Osteoblast (primary cell): ENCODE measurements at regions not wholly inside any gene's neighbourhood (a gene's known extent, or its start where the extent isn't known, plus 50 kb on each side); places are given as distances from the start of the nearest gene placed in this dataset.

Experiments
- DNase-seq: peaks from one replicate; pipeline ENCODE4 v3.0.0; 2011; ENCODE audit warnings: low spot score, mixed read lengths; ENCODE audit not compliant: insufficient read length; ENCODE audit errors: missing footprints
- H2AFZ ChIP-seq: 2 replicates; pipeline ENCODE4 v1.6.0; 2011; ENCODE audit warnings: mild to moderate bottlenecking, low read length
- H3K27ac ChIP-seq: 2 replicates; pipeline ENCODE4 v1.5.1; 2011; ENCODE audit warnings: mild to moderate bottlenecking, low read depth, low read length, moderate library complexity
- H3K27me3 ChIP-seq: 2 replicates; pipeline ENCODE4 v1.6.0; 2012; ENCODE audit warnings: mild to moderate bottlenecking, control low read depth, inconsistent platforms, low read length, moderate library complexity; ENCODE audit not compliant: insufficient read depth
- H3K36me3 ChIP-seq: 2 replicates; pipeline ENCODE4 v1.5.1; 2011; ENCODE audit warnings: mild to moderate bottlenecking, low read length, control low read depth, moderate library complexity; ENCODE audit not compliant: insufficient read depth
- H3K4me1 ChIP-seq: 2 replicates; pipeline ENCODE4 v1.5.1; 2011; ENCODE audit warnings: mild to moderate bottlenecking, low read length, control low read depth, moderate library complexity; ENCODE audit not compliant: insufficient read depth
- H3K4me2 ChIP-seq: 2 replicates; pipeline ENCODE4 v1.6.0; 2011; ENCODE audit warnings: mild to moderate bottlenecking, low read length; ENCODE audit not compliant: insufficient read depth
- H3K4me3 ChIP-seq: fragments of 200-600 bp; sonication (generic); 3 replicates; pipeline ENCODE4 v1.5.1; 2012; ENCODE audit warnings: mild to moderate bottlenecking, low read length, inconsistent platforms; ENCODE audit not compliant: insufficient read depth
- H3K79me2 ChIP-seq: 2 replicates; pipeline ENCODE4 v1.6.0; 2012; ENCODE audit warnings: mild to moderate bottlenecking, low read length, control low read depth, inconsistent platforms; ENCODE audit not compliant: insufficient read depth
- H3K9me3 ChIP-seq: 2 replicates; pipeline ENCODE4 v1.5.1; 2011; ENCODE audit warnings: low read depth, low read length, control low read depth
- H4K20me1 ChIP-seq: 2 replicates; pipeline ENCODE4 v1.6.0; 2012; ENCODE audit warnings: mild to moderate bottlenecking, low read length, control low read depth; ENCODE audit not compliant: insufficient read depth
- TF ChIP-seq, protein P1 (sequence below): IDR thresholded peaks from 2 replicates; pipeline ENCODE4 v1.5.1; 2011; ENCODE audit warnings: mild to moderate bottlenecking, low read depth, low read length, moderate library complexity; ENCODE audit errors: extremely low read depth

GRCh38 chr6:117022774-117023173 lies 145.7 kb downstream of the RFX6 start:
- H3K9me3 ChIP-seq: no peaks in the 10 kb centered on the region
- TF ChIP-seq, protein P1, sequence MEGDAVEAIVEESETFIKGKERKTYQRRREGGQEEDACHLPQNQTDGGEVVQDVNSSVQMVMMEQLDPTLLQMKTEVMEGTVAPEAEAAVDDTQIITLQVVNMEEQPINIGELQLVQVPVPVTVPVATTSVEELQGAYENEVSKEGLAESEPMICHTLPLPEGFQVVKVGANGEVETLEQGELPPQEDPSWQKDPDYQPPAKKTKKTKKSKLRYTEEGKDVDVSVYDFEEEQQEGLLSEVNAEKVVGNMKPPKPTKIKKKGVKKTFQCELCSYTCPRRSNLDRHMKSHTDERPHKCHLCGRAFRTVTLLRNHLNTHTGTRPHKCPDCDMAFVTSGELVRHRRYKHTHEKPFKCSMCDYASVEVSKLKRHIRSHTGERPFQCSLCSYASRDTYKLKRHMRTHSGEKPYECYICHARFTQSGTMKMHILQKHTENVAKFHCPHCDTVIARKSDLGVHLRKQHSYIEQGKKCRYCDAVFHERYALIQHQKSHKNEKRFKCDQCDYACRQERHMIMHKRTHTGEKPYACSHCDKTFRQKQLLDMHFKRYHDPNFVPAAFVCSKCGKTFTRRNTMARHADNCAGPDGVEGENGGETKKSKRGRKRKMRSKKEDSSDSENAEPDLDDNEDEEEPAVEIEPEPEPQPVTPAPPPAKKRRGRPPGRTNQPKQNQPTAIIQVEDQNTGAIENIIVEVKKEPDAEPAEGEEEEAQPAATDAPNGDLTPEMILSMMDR: no peak
- H3K36me3 ChIP-seq: no peaks in the 10 kb centered on the region
- DNase-seq: no peak
- H3K27me3 ChIP-seq: no peaks in the 10 kb centered on the region
- H2AFZ ChIP-seq: no peak overlapping the region
- no peak overlapping the region for H3K27ac ChIP-seq
- no peak overlapping the region for H3K4me3 ChIP-seq
- no peak overlapping the region for H3K4me2 ChIP-seq
- no peaks in the 10 kb centered on the region for H4K20me1 ChIP-seq
- H3K4me1 ChIP-seq: no peaks in the 10 kb centered on the region
- no peaks in the 10 kb centered on the region for H3K79me2 ChIP-seq

- H4K20me1 ChIP-seq: no peaks in the 10 kb centered on the region
- TF ChIP-seq, protein P1: no peak
- no peaks in the 10 kb centered on the region for H3K9me3 ChIP-seq
- H3K36me3 ChIP-seq: no peaks in the 10 kb centered on the region
- H3K79me2 ChIP-seq: no peaks in the 10 kb centered on the region
- H3K4me2 ChIP-seq: no peak overlapping the region
- no peak overlapping the region for H3K27ac ChIP-seq
- H3K27me3 ChIP-seq: no peaks in the 10 kb centered on the region
- H3K4me3 ChIP-seq: no peak overlapping the region
- H3K4me1 ChIP-seq: no peaks in the 10 kb centered on the region
- no peak overlapping the region for H2AFZ ChIP-seq
- DNase-seq: no peak
Measured at GRCh38 chr6:117025310-117025709, 148.3 kb downstream of the RFX6 start.

DNA sequence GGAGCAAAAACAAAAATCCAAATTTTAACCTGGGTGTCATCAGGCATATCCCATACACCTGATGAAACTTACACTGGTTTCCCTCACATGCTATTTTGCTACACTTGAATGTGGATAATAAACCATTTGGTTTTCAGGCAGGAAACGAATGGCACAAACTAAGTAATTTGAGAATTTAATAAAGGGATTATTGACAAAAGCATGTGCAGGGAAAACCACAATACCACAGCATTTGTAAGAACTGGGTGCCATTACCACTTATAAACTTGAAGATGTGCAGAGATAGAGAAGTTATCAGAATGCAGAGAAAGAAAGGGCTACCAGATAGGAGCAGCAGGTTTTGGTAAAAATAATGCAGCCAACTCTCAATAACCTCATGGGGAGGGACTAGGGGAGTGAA lies 151.2 kb downstream of the RFX6 start:
- no peak overlapping the region for H3K27ac ChIP-seq
- no peaks in the 10 kb centered on the region for H3K4me1 ChIP-seq
- H3K79me2 ChIP-seq: no peaks in the 10 kb centered on the region
- no peak for DNase-seq
- no peak overlapping the region for H3K4me2 ChIP-seq
- H3K36me3 ChIP-seq: no peaks in the 10 kb centered on the region
- H3K27me3 ChIP-seq: no peaks in the 10 kb centered on the region
- TF ChIP-seq, protein P1: no peak
- no peak overlapping the region for H2AFZ ChIP-seq
- no peaks in the 10 kb centered on the region for H4K20me1 ChIP-seq
- no peaks in the 10 kb centered on the region for H3K9me3 ChIP-seq
- H3K4me3 ChIP-seq: no peak overlapping the region

DNA sequence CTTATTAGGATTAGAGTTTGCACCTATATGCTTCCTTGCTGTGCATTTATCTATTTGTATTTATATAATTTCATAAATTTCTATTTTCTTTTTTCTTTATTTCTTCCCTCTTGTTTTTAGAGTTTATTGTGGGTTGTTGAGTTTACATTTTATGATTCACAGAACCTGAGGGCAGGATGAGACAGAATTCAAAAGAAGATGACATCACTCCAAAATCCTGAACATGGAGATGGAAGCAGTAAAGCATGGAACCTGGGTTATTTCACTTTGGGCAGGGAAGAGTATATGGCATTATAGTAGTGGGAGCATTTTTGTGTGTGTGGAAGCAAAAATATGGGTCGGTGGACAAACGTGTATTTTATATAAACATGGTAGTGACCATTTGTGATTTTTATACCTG lies 157.5 kb downstream of the RFX6 start:
- TF ChIP-seq, protein P1: no peak
- Histone ChIP-seq H3K9me3 (no peaks in the 10 kb centered on the region), H4K20me1 (no peaks in the 10 kb centered on the region), H3K36me3 (no peaks in the 10 kb centered on the region), H3K27me3 (no peaks in the 10 kb centered on the region), H3K4me1 (no peaks in the 10 kb centered on the region), H3K4me3 (no peak overlapping the region), H3K79me2 (no peaks in the 10 kb centered on the region), H2AFZ (no peak overlapping the region), H3K27ac (no peak overlapping the region), H3K4me2 (no peak overlapping the region)
- no peak for DNase-seq
